Body of pancreas (tissue), 4 donors: ENCODE measurements at regions not wholly inside any gene's neighbourhood (a gene's known extent, or its start where the extent isn't known, plus 50 kb on each side); places are given as distances from the start of the nearest gene placed in this dataset.

Experiments
- POLR2A ChIP-seq, 3 donors: fragments of 450-650 bp; IDR thresholded peaks; one replicate each; pipeline ENCODE4 v1.6.1; 2016; ENCODE audit warnings: antibody characterized with exemption in 3 of 3, mild to moderate bottlenecking in 2 of 3
- TF ChIP-seq, protein P1 (sequence below), 7 experiments: fragments of 450-650 bp in 4 of 7; fragments of 200-600 bp in 3 of 7; sonication (generic) in 3 of 7; IDR thresholded peaks; one replicate each; pipeline ENCODE4 v1.5.1; 2016 to 2019; ENCODE audit warnings: antibody characterized with exemption in 7 of 7

GRCh38 chr4:11839889-11840288, 411.2 kb upstream of the HS3ST1 start:
- TF ChIP-seq, protein P1, sequence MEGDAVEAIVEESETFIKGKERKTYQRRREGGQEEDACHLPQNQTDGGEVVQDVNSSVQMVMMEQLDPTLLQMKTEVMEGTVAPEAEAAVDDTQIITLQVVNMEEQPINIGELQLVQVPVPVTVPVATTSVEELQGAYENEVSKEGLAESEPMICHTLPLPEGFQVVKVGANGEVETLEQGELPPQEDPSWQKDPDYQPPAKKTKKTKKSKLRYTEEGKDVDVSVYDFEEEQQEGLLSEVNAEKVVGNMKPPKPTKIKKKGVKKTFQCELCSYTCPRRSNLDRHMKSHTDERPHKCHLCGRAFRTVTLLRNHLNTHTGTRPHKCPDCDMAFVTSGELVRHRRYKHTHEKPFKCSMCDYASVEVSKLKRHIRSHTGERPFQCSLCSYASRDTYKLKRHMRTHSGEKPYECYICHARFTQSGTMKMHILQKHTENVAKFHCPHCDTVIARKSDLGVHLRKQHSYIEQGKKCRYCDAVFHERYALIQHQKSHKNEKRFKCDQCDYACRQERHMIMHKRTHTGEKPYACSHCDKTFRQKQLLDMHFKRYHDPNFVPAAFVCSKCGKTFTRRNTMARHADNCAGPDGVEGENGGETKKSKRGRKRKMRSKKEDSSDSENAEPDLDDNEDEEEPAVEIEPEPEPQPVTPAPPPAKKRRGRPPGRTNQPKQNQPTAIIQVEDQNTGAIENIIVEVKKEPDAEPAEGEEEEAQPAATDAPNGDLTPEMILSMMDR (IDR thresholded peaks at IDR 0.05) = no peak
- TF ChIP-seq POLR2A (IDR thresholded peaks at IDR 0.05) = no peak
